ENCODE measurements at regions not wholly inside any gene's neighbourhood (a gene's known extent, or its start where the extent isn't known, plus 50 kb on each side); places are given as distances from the start of the nearest gene placed in this dataset.
A peak's percentile ranks its signal among the peaks of the same experiment; 100 is the strongest.
"Not testable (repeated sequence)": the region's sequence is repeated elsewhere in the genome, so short reads cannot be mapped to it uniquely, and the experiment has no call there.

- DNase-seq = no peak
Observed at GRCh38 chr22:22717664-22718063, 73.2 kb downstream of the GGTLC2 start.

- DNase-seq = peak; percentile 51
Observed at GRCh38 chr22:22720201-22720723, 75.8 kb downstream of the GGTLC2 start.

- no peak for DNase-seq
Observed at GRCh38 chr22:22720724-22721261, 76.4 kb downstream of the GGTLC2 start.

GRCh38 chr22:22721681-22722354 lies 77.4 kb downstream of the GGTLC2 start:
- DNase-seq = no peak

GRCh38 chr22:22728382-22728781 lies 84.0 kb downstream of the GGTLC2 start:
- DNase-seq = no peak

- no peak for DNase-seq
Observed at GRCh38 chr22:22730655-22731373, 86.4 kb downstream of the GGTLC2 start.

- no peak for DNase-seq
Observed at GRCh38 chr22:22731374-22731676, 86.9 kb downstream of the GGTLC2 start.

- DNase-seq = not testable (repeated sequence)
Observed at GRCh38 chr22:22733006-22733405, 88.6 kb downstream of the GGTLC2 start.

GRCh38 chr22:22733881-22734373 lies 89.5 kb downstream of the GGTLC2 start:
- no peak for DNase-seq

- DNase-seq = not testable (repeated sequence)
Observed at GRCh38 chr22:22734395-22735272, 90.2 kb downstream of the GGTLC2 start.

- DNase-seq = not testable (repeated sequence)
Observed at GRCh38 chr22:22735276-22735675, 90.9 kb downstream of the GGTLC2 start.

GRCh38 chr22:22735695-22736611 lies 91.5 kb downstream of the GGTLC2 start:
- DNase-seq = no peak

GRCh38 chr22:22737590-22737989 lies 93.2 kb downstream of the GGTLC2 start:
- no peak for DNase-seq

- no peak for DNase-seq
Observed at GRCh38 chr22:22738959-22739585, 94.7 kb downstream of the GGTLC2 start.

- DNase-seq = no peak
Observed at GRCh38 chr22:22740560-22741276, 96.3 kb downstream of the GGTLC2 start.

- no peak for DNase-seq
Observed at GRCh38 chr22:22741843-22742242, 97.4 kb downstream of the GGTLC2 start.

- no peak for DNase-seq
Observed at GRCh38 chr22:22742641-22743040, 98.2 kb downstream of the GGTLC2 start.

GRCh38 chr22:22743128-22743760 lies 98.8 kb downstream of the GGTLC2 start:
- DNase-seq = no peak

- no peak for DNase-seq
Observed at GRCh38 chr22:22744412-22745224, 100.2 kb downstream of the GGTLC2 start.

Data from DMS53 (cell line).